Stomach (tissue), 4 donors: ENCODE measurements at regions not wholly inside any gene's neighbourhood (a gene's known extent, or its start where the extent isn't known, plus 50 kb on each side); places are given as distances from the start of the nearest gene placed in this dataset.

ENCODE experiments used
- EP300 ChIP-seq: sonication (generic); formaldehyde crosslinking; IDR thresholded peaks from one replicate; pipeline ENCODE4 v1.6.1; 2017; ENCODE audit warnings: antibody characterized with exemption
- POLR2AphosphoS5 ChIP-seq, 3 donors: sonication (generic); formaldehyde crosslinking; IDR thresholded peaks; one replicate each; pipeline ENCODE4 v1.6.1; 2016; ENCODE audit warnings: antibody characterized with exemption in 3 of 3

DNA sequence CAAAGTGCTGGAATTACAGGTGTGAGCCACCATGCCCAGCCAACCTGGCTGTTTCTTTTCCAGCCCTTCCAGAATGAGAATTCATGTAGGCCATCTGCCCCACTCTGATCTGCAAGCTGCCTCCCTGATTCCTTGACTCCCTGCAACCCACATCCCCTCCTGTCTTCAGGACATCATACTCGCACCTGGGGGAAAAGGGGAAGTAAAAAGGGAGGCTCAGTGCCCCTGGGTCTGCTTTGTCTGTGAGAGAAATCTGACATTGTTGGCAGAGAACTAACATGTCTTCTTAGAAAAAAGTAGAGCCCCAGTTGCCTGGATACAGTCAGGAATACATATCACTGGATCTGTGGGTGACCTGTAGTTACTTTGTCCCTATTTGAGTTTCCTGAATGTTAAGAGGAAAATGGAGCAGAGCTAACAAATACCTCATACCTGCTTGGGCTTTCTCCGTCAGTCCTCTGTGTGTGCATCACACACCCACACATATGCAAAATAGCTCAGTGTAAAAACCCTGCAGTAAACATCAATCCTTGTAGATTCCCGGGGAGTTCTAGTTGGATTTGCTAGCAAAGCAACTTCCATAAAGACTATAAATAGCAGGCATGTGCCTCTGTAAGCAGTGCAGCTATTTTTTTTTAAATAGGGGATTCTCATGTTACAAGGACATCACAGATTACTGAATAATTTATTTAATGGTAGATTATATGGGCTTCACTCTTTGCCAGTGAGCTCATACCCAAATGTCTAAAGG lies 62.9 kb downstream of the TEX35 start:
- TF ChIP-seq EP300 (no peak), POLR2AphosphoS5 (IDR thresholded peaks at IDR 0.05) (no peak)
